ENCODE measurements at regions not wholly inside any gene's neighbourhood (a gene's known extent, or its start where the extent isn't known, plus 50 kb on each side); places are given as distances from the start of the nearest gene placed in this dataset.

GRCh38 chr9:28921857-28922500, 1348.7 kb upstream of the C9orf72 start:
- H3K4me3 ChIP-seq: no peak overlapping the region
- no peaks in the 10 kb centered on the region for H3K36me3 ChIP-seq
- TF ChIP-seq CTCF (IDR thresholded peaks at IDR 0.05) (no peak), POLR2A (IDR thresholded peaks at IDR 0.05) (no peak)
- no peaks in the 10 kb centered on the region for H3K9me3 ChIP-seq
- H3K27ac ChIP-seq: no peak overlapping the region
- WGBS, 2 donors: 77 to 91% methylated on average over 3 of the region's 3 CpGs
- peaks cover 0 to 25% (median 0%) of the 10 kb centered on the region in 4 donors for H3K27me3 ChIP-seq
- no peaks in the 10 kb centered on the region for H3K4me1 ChIP-seq
- DNase-seq: no peak
- intact Hi-C loops (cut with DNase I): no loop called here

GRCh38 chr9:28922891-28923290, 1349.6 kb upstream of the C9orf72 start:
- no peak for TF ChIP-seq CTCF (IDR thresholded peaks at IDR 0.05)
- no peak for TF ChIP-seq POLR2A (IDR thresholded peaks at IDR 0.05)
- no peak overlapping the region for H3K4me3 ChIP-seq
- no peak for DNase-seq
- no peaks in the 10 kb centered on the region for H3K4me1 ChIP-seq
- H3K27me3 ChIP-seq: peaks cover 0 to 27% (median 0%) of the 10 kb centered on the region in 4 donors
- no peaks in the 10 kb centered on the region for H3K9me3 ChIP-seq
- intact Hi-C loops (cut with DNase I): no loop called here
- 54 to 63% methylated on average over 4 of the region's 4 CpGs for WGBS, 2 donors
- H3K27ac ChIP-seq: no peak overlapping the region
- no peaks in the 10 kb centered on the region for H3K36me3 ChIP-seq

GRCh38 chr9:28923351-28923750, 1350.1 kb upstream of the C9orf72 start:
- Histone ChIP-seq H3K4me3 (no peak overlapping the region), H3K4me1 (no peaks in the 10 kb centered on the region), H3K27ac (no peak overlapping the region), H3K9me3 (no peaks in the 10 kb centered on the region), H3K27me3 (peaks cover 0 to 27% (median 0%) of the 10 kb centered on the region in 4 donors), H3K36me3 (no peaks in the 10 kb centered on the region)
- intact Hi-C loops (cut with DNase I): no loop called here
- DNase-seq: no peak
- 87 to 89% methylated on average over 3 of the region's 3 CpGs for WGBS, 2 donors
- TF ChIP-seq POLR2A (IDR thresholded peaks at IDR 0.05) (no peak), CTCF (IDR thresholded peaks at IDR 0.05) (no peak)

- no peak overlapping the region for H3K27ac ChIP-seq
- no peaks in the 10 kb centered on the region for H3K9me3 ChIP-seq
- TF ChIP-seq POLR2A (IDR thresholded peaks at IDR 0.05): no peak
- WGBS, 2 donors: 60 to 65% methylated on average over 3 of the region's 3 CpGs
- no peaks in the 10 kb centered on the region for H3K4me1 ChIP-seq
- intact Hi-C loops (cut with DNase I): no loop called here
- no peak overlapping the region for H3K4me3 ChIP-seq
- no peak for DNase-seq
- H3K27me3 ChIP-seq: peaks cover 0 to 32% (median 0%) of the 10 kb centered on the region in 4 donors
- no peaks in the 10 kb centered on the region for H3K36me3 ChIP-seq
Measured at GRCh38 chr9:28925157-28925556, 1351.9 kb upstream of the C9orf72 start.

- 90 to 92% methylated on average over 3 of the region's 3 CpGs for WGBS, 2 donors
- no peak overlapping the region for H3K27ac ChIP-seq
- H3K4me1 ChIP-seq: no peaks in the 10 kb centered on the region
- TF ChIP-seq POLR2A (IDR thresholded peaks at IDR 0.05): no peak
- no peak for TF ChIP-seq CTCF (IDR thresholded peaks at IDR 0.05)
- H3K27me3 ChIP-seq: peaks cover 0 to 40% (median 0%) of the 10 kb centered on the region in 4 donors
- DNase-seq: no peak
- H3K9me3 ChIP-seq: no peaks in the 10 kb centered on the region
- H3K4me3 ChIP-seq: no peak overlapping the region
- no peaks in the 10 kb centered on the region for H3K36me3 ChIP-seq
- intact Hi-C loops (cut with DNase I): no loop called here
Measured at GRCh38 chr9:28926306-28926705, 1353.0 kb upstream of the C9orf72 start.

GRCh38 chr9:28927691-28928090, 1354.4 kb upstream of the C9orf72 start:
- 22 to 50% methylated on average over 1 of the region's 1 CpG for WGBS, 2 donors
- H3K27ac ChIP-seq: no peak overlapping the region
- no peak for DNase-seq
- no peak overlapping the region for H3K4me3 ChIP-seq
- TF ChIP-seq POLR2A (IDR thresholded peaks at IDR 0.05): no peak
- no peak for TF ChIP-seq CTCF (IDR thresholded peaks at IDR 0.05)
- intact Hi-C loops (cut with DNase I): no loop called here
- H3K9me3 ChIP-seq: no peaks in the 10 kb centered on the region
- H3K36me3 ChIP-seq: no peaks in the 10 kb centered on the region
- peaks cover 0 to 41% (median 0%) of the 10 kb centered on the region in 4 donors for H3K27me3 ChIP-seq
- H3K4me1 ChIP-seq: no peaks in the 10 kb centered on the region
